HEK293T (cell line): ENCODE measurements at regions not wholly inside any gene's neighbourhood (a gene's known extent, or its start where the extent isn't known, plus 50 kb on each side); places are given as distances from the start of the nearest gene placed in this dataset.
"Not testable (repeated sequence)": the region's sequence is repeated elsewhere in the genome, so short reads cannot be mapped to it uniquely, and the experiment has no call there.

Experiments used
- CTCF ChIA-PET: fragments of 350-600 bp; formaldehyde crosslinking; extraction: SDS; loops from one replicate; lab custom pipeline; 2021; ENCODE audit warnings: antibody characterized with exemption, inconsistent platforms; lab: Yijun Ruan, JAX
- POLR2A ChIA-PET: fragments of 350-600 bp; formaldehyde crosslinking; extraction: SDS; loops from one replicate; lab custom pipeline; 2020; ENCODE audit warnings: antibody characterized with exemption, inconsistent platforms; lab: Yijun Ruan, JAX
- DNase-seq: peaks from one replicate; pipeline ENCODE4 v3.0.0; 2012; ENCODE audit warnings: mixed read lengths; ENCODE audit errors: extremely low spot score
- ARNT ChIP-seq: fragments of 450-650 bp; IDR thresholded peaks from 2 replicates; pipeline ENCODE4 v1.6.1; 2017; ENCODE audit warnings: mild to moderate bottlenecking
- BHLHE40 ChIP-seq: fragments of 450-650 bp; IDR thresholded peaks from 2 replicates; pipeline ENCODE4 v1.6.1; 2016; ENCODE audit warnings: mild to moderate bottlenecking, moderate library complexity, borderline replicate concordance
- CTBP1 ChIP-seq: fragments of 450-650 bp; IDR thresholded peaks from 2 replicates; pipeline ENCODE4 v1.6.1; 2016; ENCODE audit warnings: borderline replicate concordance
- ELF4 ChIP-seq: fragments of 450-650 bp; IDR thresholded peaks from 2 replicates; pipeline ENCODE4 v1.6.1; 2017; ENCODE audit warnings: antibody characterized with exemption
- FOXA1 ChIP-seq: fragments of 450-650 bp; IDR thresholded peaks from 2 replicates; pipeline ENCODE4 v1.6.1; 2016; ENCODE audit warnings: mild to moderate bottlenecking
- FOXK2 ChIP-seq: fragments of 450-650 bp; IDR thresholded peaks from 2 replicates; pipeline ENCODE4 v1.6.1; 2016; ENCODE audit warnings: mild to moderate bottlenecking
- FOXM1 ChIP-seq: fragments of 450-650 bp; IDR thresholded peaks from 2 replicates; pipeline ENCODE4 v1.6.1; 2017; ENCODE audit warnings: mild to moderate bottlenecking, borderline replicate concordance
- HDGF ChIP-seq: fragments of 450-650 bp; IDR thresholded peaks from 2 replicates; pipeline ENCODE4 v1.6.1; 2017; ENCODE audit warnings: antibody characterized with exemption, borderline replicate concordance
- L3MBTL2 ChIP-seq: fragments of 450-650 bp; conservative IDR thresholded peaks from 2 replicates; pipeline ENCODE4 v1.6.1; 2016; ENCODE audit warnings: mild to moderate bottlenecking
- LEF1 ChIP-seq: fragments of 450-650 bp; IDR thresholded peaks from 2 replicates; pipeline ENCODE4 v1.6.1; 2017; ENCODE audit warnings: mild to moderate bottlenecking, borderline replicate concordance
- NFRKB ChIP-seq: fragments of 450-650 bp; IDR thresholded peaks from 2 replicates; pipeline ENCODE4 v1.6.1; 2016; ENCODE audit warnings: mild to moderate bottlenecking, moderate library complexity
- PKNOX1 ChIP-seq: fragments of 450-650 bp; IDR thresholded peaks from 2 replicates; pipeline ENCODE4 v1.6.1; 2016
- SP1 ChIP-seq: fragments of 450-650 bp; IDR thresholded peaks from 2 replicates; pipeline ENCODE4 v1.6.1; 2017
- SUZ12 ChIP-seq: fragments of 450-650 bp; IDR thresholded peaks from 2 replicates; pipeline ENCODE4 v1.6.1; 2016; ENCODE audit warnings: mild to moderate bottlenecking
- TARDBP ChIP-seq: fragments of 450-650 bp; IDR thresholded peaks from 2 replicates; pipeline ENCODE4 v1.6.1; 2016
- ZNF384 ChIP-seq: fragments of 450-650 bp; IDR thresholded peaks from 2 replicates; pipeline ENCODE4 v1.6.1; 2016

- ChIA-PET POLR2A (no interaction called here), CTCF (no interaction called here)
- no peak for TF ChIP-seq HDGF
- no peak for TF ChIP-seq SUZ12
- TF ChIP-seq L3MBTL2 = no peak
- TF ChIP-seq TARDBP = no peak
- no peak for TF ChIP-seq FOXA1
- TF ChIP-seq CTBP1 = no peak
- TF ChIP-seq ARNT = no peak
- TF ChIP-seq SP1 = no peak
- TF ChIP-seq ELF4 = no peak
- TF ChIP-seq ZNF384 = no peak
- no peak for TF ChIP-seq BHLHE40
- no peak for TF ChIP-seq PKNOX1
- no peak for TF ChIP-seq FOXK2
- TF ChIP-seq FOXM1 = no peak
- no peak for TF ChIP-seq NFRKB
- no peak for TF ChIP-seq LEF1
- no peak for DNase-seq
These were observed 1061.5 kb downstream of the ROBO2 start for GRCh38 chr3:78101384-78101783.

GRCh38 chr3:78108269-78108961 is 1068.5 kb downstream of the ROBO2 start:
- POLR2A ChIA-PET, CTCF ChIA-PET, DNase-seq: not testable (repeated sequence)

GRCh38 chr3:78112291-78113010 is 1072.6 kb downstream of the ROBO2 start:
- POLR2A ChIA-PET = no interaction called here
- TF ChIP-seq PKNOX1 (no peak), TARDBP (no peak)
- no peak for DNase-seq
- CTCF ChIA-PET = interaction anchor here (0.5 kb wide), 1 partner anchor 1767 kb away, joined by 3 read pairs; no protein-coding TSS in a partner anchor

- DNase-seq = no peak
- no peak for TF ChIP-seq SUZ12
- TF ChIP-seq ARNT = no peak
- no peak for TF ChIP-seq FOXK2
- no peak for TF ChIP-seq L3MBTL2
- no peak for TF ChIP-seq CTBP1
- no peak for TF ChIP-seq ELF4
- TF ChIP-seq TARDBP = no peak
- no peak for TF ChIP-seq HDGF
- TF ChIP-seq NFRKB = no peak
- POLR2A ChIA-PET = no interaction called here
- CTCF ChIA-PET = no interaction called here
These were observed 1076.1 kb downstream of the ROBO2 start for GRCh38 chr3:78115983-78116382.

- no peak for DNase-seq
- POLR2A ChIA-PET = no interaction called here
- no peak for TF ChIP-seq SUZ12
- no peak for TF ChIP-seq NFRKB
- CTCF ChIA-PET = no interaction called here
These were observed 1077.0 kb downstream of the ROBO2 start for GRCh38 chr3:78116874-78117273.

- ChIA-PET CTCF (no interaction called here), POLR2A (no interaction called here)
- DNase-seq = no peak
- TF ChIP-seq PKNOX1 = no peak
- TF ChIP-seq SUZ12 = no peak
- no peak for TF ChIP-seq ZNF384
- TF ChIP-seq NFRKB = no peak
- TF ChIP-seq HDGF = no peak
- no peak for TF ChIP-seq ARNT
- TF ChIP-seq FOXK2 = no peak
- TF ChIP-seq LEF1 = no peak
- TF ChIP-seq FOXM1 = no peak
- TF ChIP-seq BHLHE40 = no peak
- TF ChIP-seq TARDBP = no peak
- no peak for TF ChIP-seq ELF4
- TF ChIP-seq L3MBTL2 = no peak
- no peak for TF ChIP-seq FOXA1
- TF ChIP-seq CTBP1 = no peak
- TF ChIP-seq SP1 = no peak
These were observed 1083.2 kb downstream of the ROBO2 start for GRCh38 chr3:78123058-78123457.

- ChIA-PET CTCF (no interaction called here), POLR2A (no interaction called here)
- TF ChIP-seq L3MBTL2 (no peak), SP1 (no peak), LEF1 (no peak), CTBP1 (no peak), TARDBP (no peak), FOXK2 (no peak), PKNOX1 (no peak), FOXM1 (no peak), ZNF384 (no peak), ARNT (no peak), NFRKB (no peak), FOXA1 (no peak)
- no peak for DNase-seq
These were observed 1089.8 kb downstream of the ROBO2 start for GRCh38 chr3:78129707-78130106.
